ENCODE measurements at regions not wholly inside any gene's neighbourhood (a gene's known extent, or its start where the extent isn't known, plus 50 kb on each side); places are given as distances from the start of the nearest gene placed in this dataset.
A peak's percentile ranks its signal among the peaks of the same experiment; 100 is the strongest.

DNA sequence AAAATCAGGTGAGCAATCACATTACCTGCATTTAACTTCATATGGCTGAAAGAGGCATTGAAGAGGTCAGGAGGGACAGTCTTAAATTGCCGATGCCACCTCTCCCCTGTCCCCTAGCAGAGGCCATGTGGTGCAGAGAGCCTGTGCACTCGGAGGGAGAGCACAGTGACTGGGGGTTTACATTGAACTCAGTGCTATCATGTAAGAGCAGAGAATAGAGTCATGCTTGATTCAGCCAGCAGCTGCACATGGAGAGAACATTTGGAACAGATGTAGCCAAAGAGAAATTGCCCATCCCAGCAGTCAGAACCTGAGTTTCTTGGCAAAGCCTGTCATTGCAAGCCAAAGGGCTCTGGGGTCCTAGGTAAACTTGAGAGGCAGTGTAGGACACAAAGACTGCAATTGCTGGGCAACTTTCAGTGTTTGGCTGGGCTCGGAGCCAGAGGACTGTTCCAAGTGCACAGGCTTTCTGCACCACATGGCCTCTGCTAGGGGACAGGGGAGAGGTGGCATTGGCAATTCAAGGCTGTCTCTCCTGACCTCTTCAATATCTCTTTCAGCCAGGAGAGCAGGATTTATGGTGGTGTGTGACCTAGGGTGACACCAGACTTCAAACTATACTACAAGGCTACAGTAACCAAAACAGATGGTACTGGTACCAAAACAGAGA, 267.1 kb downstream of the REEP3 start:
- H3K27me3 ChIP-seq (replicated peaks; ENCODE audit: insufficient read depth): no peaks in the 10 kb centered on the region
- no peak for DNase-seq (ENCODE audit: low spot score)
- no peak overlapping the region for H3K4me3 ChIP-seq
- intact Hi-C loops (cut with DNase I): no loop called here
- no peaks in the 10 kb centered on the region for H3K4me1 ChIP-seq (replicated peaks)
- no peaks in the 10 kb centered on the region for H3K9me3 ChIP-seq
- no peaks in the 10 kb centered on the region for H3K36me3 ChIP-seq
- TF ChIP-seq POLR2AphosphoS5 (IDR thresholded peaks at IDR 0.05) (no peak), POLR2A (IDR thresholded peaks at IDR 0.05) (no peak), CTCF (IDR thresholded peaks at IDR 0.05) (no peak)
- H3K27ac ChIP-seq: no peak overlapping the region
- 91% methylated on average over 3 of the region's 3 CpGs for WGBS

- no peaks in the 10 kb centered on the region for H3K27me3 ChIP-seq (replicated peaks; ENCODE audit: insufficient read depth)
- 84% methylated on average over 8 of the region's 8 CpGs for WGBS
- H3K36me3 ChIP-seq: no peaks in the 10 kb centered on the region
Measured at GRCh38 chr10:63795094-63795860, 274.1 kb downstream of the REEP3 start.

GRCh38 chr10:63798599-63799498, 277.6 kb downstream of the REEP3 start:
- no peaks in the 10 kb centered on the region for H3K9me3 ChIP-seq
- DNase-seq (ENCODE audit: low spot score): peak; percentile 87
- intact Hi-C loops (cut with DNase I): no loop called here
- no peaks in the 10 kb centered on the region for H3K36me3 ChIP-seq
- 22% methylated on average over 9 of the region's 9 CpGs for WGBS
- no peaks in the 10 kb centered on the region for H3K4me1 ChIP-seq (replicated peaks)
- H3K4me3 ChIP-seq: no peak overlapping the region
- TF ChIP-seq POLR2AphosphoS5 (IDR thresholded peaks at IDR 0.05): peak; percentile 96
- TF ChIP-seq POLR2A (IDR thresholded peaks at IDR 0.05): no peak
- H3K27ac ChIP-seq: peak overlapping the region; percentile 54 to 74
- H3K27me3 ChIP-seq (replicated peaks; ENCODE audit: insufficient read depth): no peaks in the 10 kb centered on the region

More at GRCh38 chr10:63795094-63795860, 274.1 kb downstream of the REEP3 start:
- Histone ChIP-seq H3K4me1 (replicated peaks) (no peaks in the 10 kb centered on the region), H3K9me3 (no peaks in the 10 kb centered on the region), H3K27ac (no peak overlapping the region), H3K4me3 (no peak overlapping the region)
- intact Hi-C loops (cut with DNase I): no loop called here
- TF ChIP-seq CTCF (IDR thresholded peaks at IDR 0.05) (no peak), POLR2A (IDR thresholded peaks at IDR 0.05) (no peak), POLR2AphosphoS5 (IDR thresholded peaks at IDR 0.05) (no peak)
- DNase-seq (ENCODE audit: low spot score): no peak

- 39% methylated on average over 8 of the region's 8 CpGs for WGBS
- no peaks in the 10 kb centered on the region for H3K36me3 ChIP-seq
- TF ChIP-seq POLR2AphosphoS5 (IDR thresholded peaks at IDR 0.05): no peak
- TF ChIP-seq CTCF (IDR thresholded peaks at IDR 0.05): no peak
- TF ChIP-seq POLR2A (IDR thresholded peaks at IDR 0.05): no peak
- intact Hi-C loops (cut with DNase I): no loop called here
- H3K27me3 ChIP-seq (replicated peaks; ENCODE audit: insufficient read depth): no peaks in the 10 kb centered on the region
- peak overlapping the region; percentile 54 to 74 for H3K27ac ChIP-seq
- H3K4me1 ChIP-seq (replicated peaks): no peaks in the 10 kb centered on the region
- no peak overlapping the region for H3K4me3 ChIP-seq
- no peaks in the 10 kb centered on the region for H3K9me3 ChIP-seq
- no peak for DNase-seq (ENCODE audit: low spot score)
Measured at GRCh38 chr10:63799521-63800300, 278.5 kb downstream of the REEP3 start.
